A673 (cell line): ENCODE measurements at regions not wholly inside any gene's neighbourhood (a gene's known extent, or its start where the extent isn't known, plus 50 kb on each side); places are given as distances from the start of the nearest gene placed in this dataset.

Source experiments
- BruUV-seq: library from RNA; stranded (reverse); fragments of 400-500 nt; replicated peaks from 2 replicates; lab custom pipeline; 2021; lab: Mats Ljungman, UMichigan
- CTCF ChIA-PET: fragments of 300-600 bp; sonication (Branson Sonifier 250); formaldehyde crosslinking; loops from one replicate; lab custom pipeline; 2022; ENCODE audit warnings: antibody characterized with exemption; lab: Charles Lee
- POLR2A ChIA-PET: fragments of 300-600 bp; sonication (Branson Sonifier 250); formaldehyde crosslinking; loops from one replicate; lab custom pipeline; 2022; ENCODE audit warnings: antibody characterized with exemption; ENCODE audit not compliant: low non-redundant PET; lab: Charles Lee
- DNase-seq: peaks from one replicate; pipeline ENCODE4 v3.0.0-alpha.2; 2015; ENCODE audit warnings: low spot score
- H3K27ac ChIP-seq: fragments of 200-600 bp; sonication (generic); 2 replicates; pipeline ENCODE4 v1.5.1; 2016; ENCODE audit warnings: mixed run types, low read depth, mild to moderate bottlenecking, mixed read lengths, antibody characterized with exemption, low read length; ENCODE audit not compliant: poor library complexity, severe bottlenecking
- H3K27me3 ChIP-seq: fragments of 200-600 bp; sonication (generic); replicated peaks from 2 replicates; pipeline ENCODE4 v1.6.1; 2017; ENCODE audit warnings: mixed run types, low read depth, mild to moderate bottlenecking, mixed read lengths, antibody characterized with exemption, low read length; ENCODE audit not compliant: insufficient read depth, poor library complexity
- H3K36me3 ChIP-seq: fragments of 200-600 bp; sonication (generic); 2 replicates; pipeline ENCODE4 v1.6.1; 2016; ENCODE audit warnings: mixed run types, mild to moderate bottlenecking, mixed read lengths, antibody characterized with exemption, low read length; ENCODE audit not compliant: insufficient read depth, poor library complexity, severe bottlenecking
- H3K4me1 ChIP-seq: fragments of 200-600 bp; sonication (generic); 2 replicates; pipeline ENCODE4 v1.6.1; 2017; ENCODE audit warnings: mixed run types, mild to moderate bottlenecking, mixed read lengths, antibody characterized with exemption, low read length; ENCODE audit not compliant: insufficient read depth, poor library complexity, severe bottlenecking
- H3K4me3 ChIP-seq: fragments of 200-600 bp; sonication (generic); 2 replicates; pipeline ENCODE4 v1.5.1; 2016; ENCODE audit warnings: low read depth, mixed run types, mild to moderate bottlenecking, mixed read lengths, low read length; ENCODE audit not compliant: poor library complexity, severe bottlenecking
- H3K9me3 ChIP-seq: fragments of 200-600 bp; sonication (generic); 2 replicates; pipeline ENCODE4 v1.6.1; 2016; ENCODE audit warnings: mixed run types, low read depth, mild to moderate bottlenecking, mixed read lengths, antibody characterized with exemption, low read length; ENCODE audit not compliant: poor library complexity, severe bottlenecking
- EZH2 ChIP-seq: fragments of 200-600 bp; sonication (generic); IDR thresholded peaks from 2 replicates; pipeline ENCODE4 v1.6.1; 2017; ENCODE audit warnings: borderline replicate concordance, low read depth, mild to moderate bottlenecking, mixed read lengths, antibody characterized with exemption, low read length; ENCODE audit not compliant: poor library complexity, severe bottlenecking
- intact Hi-C: fragments of 100-400 bp; cut with micrococcal nuclease; formaldehyde crosslinking; loops from one replicate; pipeline ENCODE4 v1.10.0; 2022; ENCODE audit not compliant: unreplicated experiment
- TF ChIP-seq, protein P1 (sequence below): fragments of 300-800, 200-600 bp; sonication (generic); conservative IDR thresholded peaks from 2 replicates; pipeline ENCODE4 v1.5.1; 2017; ENCODE audit warnings: low read depth, mild to moderate bottlenecking, antibody characterized with exemption, low read length, moderate library complexity, mixed read lengths

DNA sequence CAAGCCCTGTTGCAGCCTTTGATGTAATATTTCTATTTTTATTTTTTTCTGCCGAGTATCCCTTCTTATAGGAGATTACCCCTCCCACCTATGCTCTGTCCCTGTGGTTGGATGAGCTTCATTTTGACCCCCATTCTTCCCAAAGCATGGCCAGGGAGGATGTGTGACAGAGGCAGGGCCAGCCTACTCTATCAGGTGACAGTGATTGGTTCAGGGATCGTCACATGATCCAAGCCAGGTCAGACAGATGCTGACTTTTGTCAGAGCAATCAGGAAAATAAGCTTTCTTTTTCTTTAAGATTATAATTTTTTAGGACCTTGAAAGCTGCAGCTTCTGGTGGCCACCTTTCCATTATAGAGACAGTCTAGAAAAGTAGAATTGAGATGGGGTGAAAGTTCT, 314.3 kb downstream of the NUP35 start:
- Histone ChIP-seq H3K4me3 (no peak overlapping the region), H3K27me3 (no peaks in the 10 kb centered on the region), H3K36me3 (no peaks in the 10 kb centered on the region), H3K9me3 (no peaks in the 10 kb centered on the region), H3K4me1 (no peaks in the 10 kb centered on the region), H3K27ac (no peak overlapping the region)
- ChIA-PET POLR2A (no interaction called here), CTCF (no interaction called here)
- intact Hi-C loops = no loop called here
- TF ChIP-seq, protein P1, sequence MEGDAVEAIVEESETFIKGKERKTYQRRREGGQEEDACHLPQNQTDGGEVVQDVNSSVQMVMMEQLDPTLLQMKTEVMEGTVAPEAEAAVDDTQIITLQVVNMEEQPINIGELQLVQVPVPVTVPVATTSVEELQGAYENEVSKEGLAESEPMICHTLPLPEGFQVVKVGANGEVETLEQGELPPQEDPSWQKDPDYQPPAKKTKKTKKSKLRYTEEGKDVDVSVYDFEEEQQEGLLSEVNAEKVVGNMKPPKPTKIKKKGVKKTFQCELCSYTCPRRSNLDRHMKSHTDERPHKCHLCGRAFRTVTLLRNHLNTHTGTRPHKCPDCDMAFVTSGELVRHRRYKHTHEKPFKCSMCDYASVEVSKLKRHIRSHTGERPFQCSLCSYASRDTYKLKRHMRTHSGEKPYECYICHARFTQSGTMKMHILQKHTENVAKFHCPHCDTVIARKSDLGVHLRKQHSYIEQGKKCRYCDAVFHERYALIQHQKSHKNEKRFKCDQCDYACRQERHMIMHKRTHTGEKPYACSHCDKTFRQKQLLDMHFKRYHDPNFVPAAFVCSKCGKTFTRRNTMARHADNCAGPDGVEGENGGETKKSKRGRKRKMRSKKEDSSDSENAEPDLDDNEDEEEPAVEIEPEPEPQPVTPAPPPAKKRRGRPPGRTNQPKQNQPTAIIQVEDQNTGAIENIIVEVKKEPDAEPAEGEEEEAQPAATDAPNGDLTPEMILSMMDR = no peak
- no peak for TF ChIP-seq EZH2
- BruUV-seq = no TSS peak
- DNase-seq = no peak

DNA sequence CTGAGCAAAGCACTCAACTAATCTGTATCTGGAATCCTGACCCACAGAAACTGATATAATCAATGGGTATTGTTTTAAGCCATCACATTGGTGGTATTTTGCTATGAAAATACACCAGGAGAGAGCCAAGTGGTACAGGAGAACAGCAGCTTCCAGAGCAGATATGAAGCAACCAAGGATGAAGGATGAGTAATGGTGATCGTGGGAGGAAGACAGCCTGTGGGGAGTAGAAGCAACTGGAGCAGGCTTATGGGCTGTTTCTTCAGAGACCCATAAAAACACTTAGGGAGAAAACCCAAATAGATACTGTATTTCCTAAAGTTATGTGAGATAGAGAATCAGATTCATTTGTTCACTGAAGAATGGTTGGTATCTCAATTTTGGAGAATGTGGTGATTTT, 330.8 kb downstream of the NUP35 start:
- intact Hi-C loops = no loop called here
- CTCF ChIA-PET = no interaction called here
- POLR2A ChIA-PET = no interaction called here
- no TSS peak for BruUV-seq
- no peaks in the 10 kb centered on the region for H3K4me1 ChIP-seq
- no peak for DNase-seq
- H3K4me3 ChIP-seq = no peak overlapping the region
- TF ChIP-seq EZH2 = no peak
- TF ChIP-seq, protein P1 = no peak
- H3K27ac ChIP-seq = no peak overlapping the region
- H3K27me3 ChIP-seq = no peaks in the 10 kb centered on the region
- H3K9me3 ChIP-seq = no peaks in the 10 kb centered on the region
- H3K36me3 ChIP-seq = no peaks in the 10 kb centered on the region

DNA sequence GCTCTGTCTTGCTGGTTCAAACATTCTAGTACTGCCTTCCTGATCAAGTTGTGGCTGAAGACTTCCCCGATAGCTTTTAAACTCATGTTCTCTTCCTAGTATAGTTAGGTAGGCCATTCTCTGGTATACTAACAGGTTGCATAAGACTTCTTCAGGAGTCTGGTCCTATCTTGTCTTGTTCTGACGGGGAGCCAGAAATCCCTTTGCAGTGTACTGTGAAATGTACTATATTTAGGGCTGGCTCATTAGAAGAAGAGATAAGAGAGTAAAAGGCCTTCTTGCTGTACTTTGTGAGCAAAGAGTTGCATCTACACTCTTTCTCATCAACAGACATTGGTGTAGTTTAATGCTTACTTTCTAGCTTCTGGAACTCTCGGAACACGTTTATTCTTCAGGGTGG, 331.9 kb downstream of the NUP35 start:
- no peak for TF ChIP-seq EZH2
- TF ChIP-seq, protein P1 = no peak
- Histone ChIP-seq H3K9me3 (no peaks in the 10 kb centered on the region), H3K36me3 (no peaks in the 10 kb centered on the region), H3K4me1 (no peaks in the 10 kb centered on the region), H3K27me3 (no peaks in the 10 kb centered on the region), H3K27ac (no peak overlapping the region), H3K4me3 (no peak overlapping the region)
- DNase-seq = no peak
- POLR2A ChIA-PET = no interaction called here
- CTCF ChIA-PET = no interaction called here
- intact Hi-C loops = no loop called here
- no TSS peak for BruUV-seq
